CD8-positive, alpha-beta memory T cell (primary cell): ENCODE measurements at regions not wholly inside any gene's neighbourhood (a gene's known extent, or its start where the extent isn't known, plus 50 kb on each side); places are given as distances from the start of the nearest gene placed in this dataset.

ENCODE experiments used
- CTCF ChIA-PET: fragments of 350-600 bp; sonication (Branson Sonifier 250); formaldehyde crosslinking; loops from one replicate; lab custom pipeline; 2021; ENCODE audit warnings: antibody characterized with exemption; lab: Charles Lee
- POLR2A ChIA-PET: fragments of 350-600 bp; sonication (Branson Sonifier 250); formaldehyde crosslinking; loops from one replicate; lab custom pipeline; 2021; ENCODE audit warnings: antibody characterized with exemption; lab: Charles Lee
- DNase-seq, 5 donors: peaks; one replicate each; pipeline versions ENCODE4 v3.0.0 to v3.0.0-alpha.2; 2020 to 2022; ENCODE audit warnings: mixed read lengths in 1 of 5
- H3K27ac ChIP-seq: one replicate; pipeline ENCODE4 v1.7.0; 2013; ENCODE audit warnings: low read depth, mild to moderate bottlenecking, low read length, moderate library complexity
- H3K27me3 ChIP-seq: 2 replicates; pipeline ENCODE4 v1.7.0; 2013; ENCODE audit warnings: low read length, mild to moderate bottlenecking; ENCODE audit not compliant: insufficient read depth, poor library complexity, severe bottlenecking
- H3K36me3 ChIP-seq: 2 replicates; pipeline ENCODE4 v1.7.0; 2013; ENCODE audit warnings: mild to moderate bottlenecking, low read length, moderate library complexity; ENCODE audit not compliant: insufficient read depth
- H3K4me1 ChIP-seq: 2 replicates; pipeline ENCODE4 v1.7.0; 2013; ENCODE audit warnings: mild to moderate bottlenecking, low read length, moderate library complexity; ENCODE audit not compliant: insufficient read depth
- H3K4me3 ChIP-seq: 2 replicates; pipeline ENCODE4 v1.7.0; 2013; ENCODE audit warnings: mild to moderate bottlenecking, low read length
- H3K9me3 ChIP-seq: 2 replicates; pipeline ENCODE4 v1.7.0; 2013; ENCODE audit warnings: mild to moderate bottlenecking, low read length
- H3K27ac Mint-ChIP-seq, 8 donors: one replicate each; pipeline ENCODE4 v1.8.0; 2020 to 2021; ENCODE audit warnings: mixed read lengths in 8 of 8, mild to moderate bottlenecking in 6 of 8, inconsistent platforms in 3 of 8, moderate library complexity in 3 of 8
- H3K27me3 Mint-ChIP-seq, 2 donors: one replicate each; pipeline ENCODE4 v1.8.0; 2020 to 2021; ENCODE audit warnings: mixed read lengths in 2 of 2, mild to moderate bottlenecking in 1 of 2, moderate library complexity in 1 of 2
- H3K36me3 Mint-ChIP-seq, 3 donors: one replicate each; pipeline ENCODE4 v1.8.0; 2020 to 2021; ENCODE audit warnings: mixed read lengths in 3 of 3, inconsistent platforms in 1 of 3, mild to moderate bottlenecking in 1 of 3
- H3K4me1 Mint-ChIP-seq, 3 donors: one replicate each; pipeline ENCODE4 v1.8.0; 2020 to 2021; ENCODE audit warnings: mixed read lengths in 3 of 3, inconsistent platforms in 1 of 3, mild to moderate bottlenecking in 1 of 3
- H3K4me3 Mint-ChIP-seq, 7 donors: one replicate each; pipeline ENCODE4 v1.8.0; 2020 to 2021; ENCODE audit warnings: mixed read lengths in 7 of 7, mild to moderate bottlenecking in 6 of 7, moderate library complexity in 4 of 7, inconsistent platforms in 2 of 7
- H3K9me3 Mint-ChIP-seq, 5 donors: one replicate each; pipeline ENCODE4 v1.8.0; 2020 to 2022; ENCODE audit warnings: mixed read lengths in 5 of 5, mild to moderate bottlenecking in 3 of 5, moderate library complexity in 2 of 5, inconsistent platforms in 1 of 5

DNA sequence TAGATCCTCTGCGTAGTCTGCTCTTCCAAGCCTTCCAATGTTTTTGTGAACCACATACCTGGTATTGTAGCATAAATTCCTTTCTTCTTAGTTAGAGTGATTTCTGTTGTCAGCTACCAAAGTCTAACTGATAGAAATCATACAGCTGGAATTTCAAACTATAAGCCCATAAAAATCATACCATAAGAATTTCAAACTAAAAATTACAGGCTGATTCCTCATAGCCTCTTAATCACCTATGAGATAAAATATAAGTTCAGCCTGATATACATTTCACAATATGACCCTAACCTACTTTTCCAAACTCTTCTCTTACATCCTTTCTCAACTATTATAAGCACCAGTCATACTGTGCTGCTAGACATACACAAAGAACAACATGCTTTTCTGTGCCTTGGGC is 64.8 kb downstream of the PTHLH start:
- Mint-ChIP-seq H3K4me1 (no peaks in the 10 kb centered on the region), H3K4me3 (no peak overlapping the region), H3K27ac (no peak overlapping the region), H3K27me3 (peaks cover 13 to 16% of the 10 kb centered on the region in 2 donors), H3K36me3 (no peaks in the 10 kb centered on the region), H3K9me3 (peaks cover 0 to 4% (median 2%) of the 10 kb centered on the region in 5 donors)
- CTCF ChIA-PET = no interaction called here
- no peak overlapping the region for H3K27ac ChIP-seq
- no peaks in the 10 kb centered on the region for H3K27me3 ChIP-seq
- no peaks in the 10 kb centered on the region for H3K4me1 ChIP-seq
- H3K9me3 ChIP-seq = no peaks in the 10 kb centered on the region
- no peak for DNase-seq
- H3K4me3 ChIP-seq = no peak overlapping the region
- POLR2A ChIA-PET = no interaction called here
- H3K36me3 ChIP-seq = no peaks in the 10 kb centered on the region

DNA sequence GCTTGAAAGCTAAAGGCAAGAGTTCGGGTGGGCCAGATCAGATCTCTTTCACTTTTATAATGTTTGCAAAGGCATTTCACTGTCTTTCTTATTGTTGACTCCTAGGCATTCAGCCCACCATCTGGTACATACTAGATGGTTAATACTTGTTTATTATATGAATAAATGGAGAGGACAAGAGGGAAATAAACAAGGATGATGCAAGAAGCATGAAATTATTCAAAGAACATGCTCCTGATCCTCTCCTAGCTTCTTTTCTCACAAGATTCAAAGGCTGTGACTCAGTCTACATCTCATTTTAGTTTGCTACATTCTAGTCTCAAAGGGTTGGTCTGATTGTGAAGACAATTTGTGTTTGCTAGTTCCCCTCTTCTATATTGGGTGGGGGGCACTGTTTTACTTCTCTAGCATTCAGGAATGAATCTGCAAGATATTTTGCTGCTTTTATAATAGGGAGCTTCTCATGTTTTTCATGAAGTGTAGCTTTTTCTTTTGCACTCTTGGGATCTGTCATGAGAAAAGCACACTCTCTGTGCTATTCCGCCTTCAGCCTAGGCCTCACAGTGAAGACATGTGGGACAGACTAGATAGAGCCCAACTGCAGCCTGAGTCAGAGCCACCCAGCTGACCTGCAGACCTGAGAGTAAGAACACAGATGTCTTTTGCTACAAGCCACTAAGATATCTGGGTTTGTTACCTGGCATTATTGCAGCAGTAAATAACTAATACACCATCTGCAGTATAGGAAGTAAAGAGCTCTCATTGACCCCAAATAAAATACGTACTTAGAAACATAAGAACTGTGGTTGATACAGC is 65.7 kb downstream of the PTHLH start:
- Histone ChIP-seq H3K27ac (no peak overlapping the region), H3K4me3 (no peak overlapping the region), H3K27me3 (no peaks in the 10 kb centered on the region), H3K36me3 (no peaks in the 10 kb centered on the region), H3K4me1 (no peaks in the 10 kb centered on the region), H3K9me3 (no peaks in the 10 kb centered on the region)
- CTCF ChIA-PET = no interaction called here
- Mint-ChIP-seq H3K27ac (no peak overlapping the region), H3K27me3 (peaks cover 13 to 20% of the 10 kb centered on the region in 2 donors), H3K36me3 (no peaks in the 10 kb centered on the region), H3K4me1 (no peaks in the 10 kb centered on the region), H3K9me3 (peaks cover 0 to 4% (median 2%) of the 10 kb centered on the region in 5 donors), H3K4me3 (no peak overlapping the region)
- POLR2A ChIA-PET = no interaction called here
- DNase-seq = no peak

DNA sequence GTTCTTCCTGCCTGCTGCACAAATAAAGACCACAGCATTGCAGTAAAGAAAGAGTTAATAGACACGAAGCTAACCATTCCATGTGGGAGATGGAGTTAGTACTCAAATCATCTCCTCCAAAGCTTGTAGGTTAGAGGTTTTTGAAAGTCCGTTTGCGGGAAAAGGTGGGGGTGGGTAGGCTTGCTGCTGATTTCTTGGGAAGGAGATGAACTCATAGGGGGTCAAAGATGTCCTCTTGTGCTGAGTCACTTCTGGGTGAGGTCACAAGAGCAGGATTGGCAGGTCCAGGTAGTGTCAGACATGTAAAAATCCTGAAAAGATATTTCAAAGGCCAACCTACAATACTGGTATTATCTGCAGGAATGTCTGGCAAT is 66.4 kb downstream of the PTHLH start:
- Histone ChIP-seq H3K27ac (no peak overlapping the region), H3K9me3 (no peaks in the 10 kb centered on the region), H3K27me3 (no peaks in the 10 kb centered on the region), H3K36me3 (no peaks in the 10 kb centered on the region), H3K4me1 (no peaks in the 10 kb centered on the region), H3K4me3 (no peak overlapping the region)
- no peak for DNase-seq
- peaks cover 14 to 16% of the 10 kb centered on the region in 2 donors for H3K27me3 Mint-ChIP-seq
- CTCF ChIA-PET = no interaction called here
- H3K27ac Mint-ChIP-seq = no peak overlapping the region
- H3K4me3 Mint-ChIP-seq = no peak overlapping the region
- no peaks in the 10 kb centered on the region for H3K4me1 Mint-ChIP-seq
- peaks cover 0 to 4% (median 2%) of the 10 kb centered on the region in 5 donors for H3K9me3 Mint-ChIP-seq
- POLR2A ChIA-PET = no interaction called here
- H3K36me3 Mint-ChIP-seq = no peaks in the 10 kb centered on the region

DNA sequence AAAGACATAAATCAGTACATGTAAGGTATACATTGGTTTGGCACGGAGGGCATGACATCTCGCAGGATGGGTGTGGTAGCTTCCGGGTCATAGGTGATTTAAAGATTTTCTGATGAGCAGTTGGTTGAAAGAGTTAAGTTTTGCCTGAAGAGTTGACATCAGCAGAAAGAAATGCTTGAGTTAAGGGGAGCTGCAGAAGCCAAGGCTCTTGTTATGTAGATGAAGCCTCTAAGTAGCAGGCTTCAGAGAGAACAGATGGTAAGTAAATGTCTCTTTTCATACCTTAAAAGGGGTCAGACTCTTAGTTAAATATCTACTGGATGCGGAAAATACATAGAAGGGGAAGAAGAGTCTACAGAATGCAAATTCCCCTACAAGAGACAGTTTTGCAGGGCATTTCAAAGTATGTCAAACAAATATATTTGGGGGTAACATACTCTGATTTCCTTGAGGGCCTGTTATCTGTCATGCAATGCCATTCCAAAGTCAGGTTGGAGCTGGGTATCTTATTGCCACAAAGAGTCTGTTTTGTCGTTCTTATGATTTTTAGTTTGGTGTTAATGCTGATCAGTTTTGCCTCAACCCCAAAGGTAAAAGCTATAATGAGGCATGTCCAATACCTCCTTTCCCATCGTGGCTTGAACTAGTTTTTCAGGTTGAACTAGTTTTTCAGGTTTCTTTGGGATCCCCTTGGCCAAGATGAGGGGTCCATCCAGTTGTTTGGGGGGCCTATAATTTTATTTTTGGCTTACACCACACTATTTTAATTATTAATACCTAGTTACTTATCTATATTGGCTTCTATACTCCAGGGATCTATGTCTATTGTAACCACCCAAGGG is 67.0 kb downstream of the PTHLH start:
- Mint-ChIP-seq H3K9me3 (peaks cover 0 to 4% (median 2%) of the 10 kb centered on the region in 5 donors), H3K27me3 (peaks cover 13 to 17% of the 10 kb centered on the region in 2 donors), H3K36me3 (no peaks in the 10 kb centered on the region), H3K4me3 (no peak overlapping the region), H3K4me1 (no peaks in the 10 kb centered on the region), H3K27ac (no peak overlapping the region)
- Histone ChIP-seq H3K27me3 (no peaks in the 10 kb centered on the region), H3K36me3 (no peaks in the 10 kb centered on the region), H3K4me1 (no peaks in the 10 kb centered on the region), H3K4me3 (no peak overlapping the region), H3K9me3 (no peaks in the 10 kb centered on the region), H3K27ac (no peak overlapping the region)
- POLR2A ChIA-PET = no interaction called here
- CTCF ChIA-PET = no interaction called here
- no peak for DNase-seq

DNA sequence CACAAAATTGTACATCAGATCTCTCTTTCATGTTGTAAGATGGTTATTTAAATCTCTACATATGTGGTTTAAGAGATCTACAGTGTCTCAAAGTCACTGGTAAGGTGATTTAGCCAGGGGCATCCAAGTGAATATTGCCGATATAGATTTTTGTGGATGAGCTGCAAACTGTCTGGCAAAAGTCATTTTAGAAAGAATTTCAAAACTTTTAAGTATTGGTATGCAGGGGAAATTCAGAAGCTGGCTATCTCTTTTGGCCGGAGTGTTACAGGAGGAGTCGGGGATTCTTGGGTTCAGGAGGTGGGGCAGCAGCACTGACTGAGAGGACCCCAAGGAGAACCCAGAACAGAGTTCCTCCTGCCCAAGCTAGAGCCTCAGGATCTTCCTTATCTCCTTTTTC is 69.9 kb downstream of the PTHLH start:
- Mint-ChIP-seq H3K9me3 (peaks cover 0 to 4% (median 2%) of the 10 kb centered on the region in 5 donors), H3K27me3 (peaks cover 4 to 10% of the 10 kb centered on the region in 2 donors), H3K36me3 (no peaks in the 10 kb centered on the region), H3K4me1 (no peaks in the 10 kb centered on the region), H3K4me3 (no peak overlapping the region), H3K27ac (no peak overlapping the region)
- no peak for DNase-seq
- no peaks in the 10 kb centered on the region for H3K9me3 ChIP-seq
- no peaks in the 10 kb centered on the region for H3K27me3 ChIP-seq
- H3K4me1 ChIP-seq = no peaks in the 10 kb centered on the region
- H3K36me3 ChIP-seq = no peaks in the 10 kb centered on the region
- no peak overlapping the region for H3K4me3 ChIP-seq
- POLR2A ChIA-PET = no interaction called here
- H3K27ac ChIP-seq = no peak overlapping the region
- CTCF ChIA-PET = no interaction called here

DNA sequence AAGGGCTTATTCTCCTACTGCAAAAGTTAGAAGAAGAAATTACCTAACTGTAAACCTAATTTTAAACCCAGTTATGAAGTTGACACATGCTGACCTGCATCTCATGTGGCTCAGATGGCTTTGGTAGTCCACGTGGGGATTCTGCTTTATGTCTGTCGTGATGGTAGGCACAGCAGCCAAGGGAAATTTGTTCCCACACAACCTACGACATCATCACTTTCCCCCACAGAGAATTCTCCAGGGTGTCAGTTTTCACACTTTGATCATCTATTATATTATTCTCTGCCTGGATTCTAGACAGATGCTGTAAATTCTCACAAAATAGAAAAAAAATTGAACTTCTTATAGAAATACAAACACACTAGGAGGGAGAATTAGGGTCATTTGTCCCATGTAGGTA is 70.6 kb downstream of the PTHLH start:
- DNase-seq = no peak
- Mint-ChIP-seq H3K36me3 (no peaks in the 10 kb centered on the region), H3K9me3 (peaks cover 0 to 4% (median 2%) of the 10 kb centered on the region in 5 donors), H3K4me1 (no peaks in the 10 kb centered on the region), H3K27me3 (peaks cover 4 to 10% of the 10 kb centered on the region in 2 donors), H3K4me3 (no peak overlapping the region), H3K27ac (no peak overlapping the region)
- H3K27me3 ChIP-seq = no peaks in the 10 kb centered on the region
- no peaks in the 10 kb centered on the region for H3K36me3 ChIP-seq
- H3K27ac ChIP-seq = no peak overlapping the region
- no peaks in the 10 kb centered on the region for H3K4me1 ChIP-seq
- POLR2A ChIA-PET = no interaction called here
- no peaks in the 10 kb centered on the region for H3K9me3 ChIP-seq
- CTCF ChIA-PET = no interaction called here
- no peak overlapping the region for H3K4me3 ChIP-seq

DNA sequence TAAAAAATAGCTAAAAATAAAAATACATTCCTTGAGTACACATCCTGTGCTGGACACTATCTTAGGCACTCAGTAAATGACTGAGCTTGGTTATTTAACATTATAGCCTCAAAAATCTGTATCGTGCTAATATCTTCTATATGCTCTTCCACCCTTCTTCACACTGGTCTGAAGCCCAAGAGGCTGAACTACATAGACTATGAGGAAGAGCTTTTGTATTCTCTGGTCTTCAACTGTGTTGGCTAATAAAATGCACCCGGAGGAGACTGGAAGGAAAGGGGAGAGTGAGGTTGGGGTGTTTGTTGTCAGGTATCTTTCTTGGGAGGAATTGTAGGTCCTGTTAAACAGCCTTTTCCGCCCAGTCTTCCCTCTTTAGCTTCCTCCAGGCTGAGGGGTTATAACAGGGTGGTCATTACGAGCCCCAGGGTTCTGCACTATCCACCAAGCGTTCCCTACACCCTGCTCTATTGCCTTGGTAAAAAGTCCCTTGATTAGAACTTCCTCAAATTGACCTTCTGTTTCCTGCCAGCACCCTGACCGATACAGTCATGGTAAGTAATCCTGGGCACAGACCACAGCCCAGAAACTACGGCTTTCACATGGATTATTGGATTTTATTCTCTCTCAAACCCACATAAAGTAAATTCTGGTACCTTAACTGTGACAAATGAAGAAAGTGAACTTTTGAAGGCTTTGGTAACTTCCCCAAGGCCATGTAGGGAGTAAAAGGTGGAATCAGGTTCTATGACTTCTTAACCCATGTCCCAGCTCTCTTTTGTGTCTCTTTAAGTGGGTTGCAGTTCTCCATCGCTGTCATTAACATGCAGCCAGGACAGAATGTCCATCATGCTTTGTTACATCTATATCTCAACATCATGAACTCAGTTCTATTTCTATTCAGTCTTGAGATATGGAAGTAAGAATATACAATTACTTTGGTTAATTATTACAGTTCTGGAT is 71.3 kb downstream of the PTHLH start:
- H3K27me3 Mint-ChIP-seq = peaks cover 4 to 10% of the 10 kb centered on the region in 2 donors
- ChIA-PET CTCF (no interaction called here), POLR2A (no interaction called here)
- no peak overlapping the region for H3K4me3 Mint-ChIP-seq
- no peak overlapping the region for H3K4me3 ChIP-seq
- no peak overlapping the region for H3K27ac ChIP-seq
- no peaks in the 10 kb centered on the region for H3K36me3 ChIP-seq
- no peak for DNase-seq
- no peaks in the 10 kb centered on the region for H3K4me1 ChIP-seq
- no peaks in the 10 kb centered on the region for H3K4me1 Mint-ChIP-seq
- no peaks in the 10 kb centered on the region for H3K9me3 ChIP-seq
- H3K27ac Mint-ChIP-seq = no peak overlapping the region
- H3K36me3 Mint-ChIP-seq = no peaks in the 10 kb centered on the region
- no peaks in the 10 kb centered on the region for H3K27me3 ChIP-seq
- H3K9me3 Mint-ChIP-seq = peaks cover 0 to 3% (median 1%) of the 10 kb centered on the region in 5 donors
